Stimulated activated memory B cell treated with anti-CD40 and anti-IgM and Interleukin-4, amounts not matched to agents 10 μg/mL and 1 μg/mL and 100 μg/mL, for 72 hours (primary cell): ENCODE measurements at regions not wholly inside any gene's neighbourhood (a gene's known extent, or its start where the extent isn't known, plus 50 kb on each side); places are given as distances from the start of the nearest gene placed in this dataset.
"Not testable (repeated sequence)": the region's sequence is repeated elsewhere in the genome, so short reads cannot be mapped to it uniquely, and the experiment has no call there.

Experiments used
- ATAC-seq: fragments of 150-1000 bp; cut with Tn5 transposase; 2 replicates; pipeline ENCODE4 v1.10.0; 2021
- H3K27ac Mint-ChIP-seq: one replicate; pipeline ENCODE4 v1.8.0; 2022; ENCODE audit warnings: mild to moderate bottlenecking, mixed read lengths
- H3K27me3 Mint-ChIP-seq: one replicate; pipeline ENCODE4 v1.8.0; 2022; ENCODE audit warnings: mixed read lengths
- H3K36me3 Mint-ChIP-seq: one replicate; pipeline ENCODE4 v1.8.0; 2022; ENCODE audit warnings: mixed read lengths
- H3K4me1 Mint-ChIP-seq: one replicate; pipeline ENCODE4 v1.8.0; 2022; ENCODE audit warnings: mixed read lengths
- H3K4me3 Mint-ChIP-seq: one replicate; pipeline ENCODE4 v1.8.0; 2022; ENCODE audit warnings: mild to moderate bottlenecking, moderate library complexity, mixed read lengths
- H3K9me3 Mint-ChIP-seq: one replicate; pipeline ENCODE4 v1.8.0; 2022; ENCODE audit warnings: mixed read lengths

DNA sequence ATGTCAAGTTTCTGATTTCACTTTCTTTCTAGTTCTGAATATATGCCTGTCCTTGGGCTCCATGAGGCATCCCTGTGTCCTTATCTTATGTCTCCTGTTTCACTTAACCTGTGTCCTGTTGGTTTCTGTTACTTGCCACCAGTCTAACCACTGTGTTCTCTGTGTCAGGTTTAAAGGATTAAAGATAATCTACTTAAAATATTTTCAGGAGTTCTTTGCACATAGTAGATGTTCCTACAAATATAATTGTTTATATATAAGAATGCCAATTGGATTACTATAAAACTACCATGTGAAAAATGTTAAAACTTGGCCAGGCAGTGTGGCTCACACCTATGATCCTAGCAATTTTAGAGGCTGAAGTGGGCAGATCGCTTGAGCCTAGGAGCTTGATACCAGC lies 406.4 kb downstream of the CCER1 start:
- ATAC-seq = no peak
- H3K36me3 Mint-ChIP-seq = no peaks in the 10 kb centered on the region
- no peak overlapping the region for H3K27ac Mint-ChIP-seq
- H3K9me3 Mint-ChIP-seq = no peaks in the 10 kb centered on the region
- no peak overlapping the region for H3K4me3 Mint-ChIP-seq
- no peaks in the 10 kb centered on the region for H3K4me1 Mint-ChIP-seq
- H3K27me3 Mint-ChIP-seq = no peaks in the 10 kb centered on the region

DNA sequence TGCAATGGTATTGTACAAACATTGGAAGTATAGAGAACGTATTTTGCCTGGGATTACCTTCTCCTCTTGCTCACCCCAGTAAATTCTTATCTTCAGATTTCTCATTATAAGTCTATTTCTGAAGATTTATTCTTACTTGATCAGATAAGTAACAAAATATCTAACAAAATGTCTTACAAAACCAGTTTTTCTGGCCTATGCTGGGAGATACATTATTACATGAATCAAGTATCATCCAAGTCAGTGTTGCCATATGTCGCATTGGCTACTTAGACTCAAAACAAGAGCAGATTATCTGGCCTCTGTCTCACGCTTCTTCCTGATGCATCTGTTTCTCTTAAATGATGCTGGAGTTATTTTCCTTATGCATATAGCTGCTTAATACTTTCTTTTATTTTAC lies 408.5 kb downstream of the CCER1 start:
- H3K4me1 Mint-ChIP-seq = no peaks in the 10 kb centered on the region
- H3K27me3 Mint-ChIP-seq = no peaks in the 10 kb centered on the region
- no peaks in the 10 kb centered on the region for H3K36me3 Mint-ChIP-seq
- no peaks in the 10 kb centered on the region for H3K9me3 Mint-ChIP-seq
- ATAC-seq = no peak
- no peak overlapping the region for H3K4me3 Mint-ChIP-seq
- no peak overlapping the region for H3K27ac Mint-ChIP-seq

DNA sequence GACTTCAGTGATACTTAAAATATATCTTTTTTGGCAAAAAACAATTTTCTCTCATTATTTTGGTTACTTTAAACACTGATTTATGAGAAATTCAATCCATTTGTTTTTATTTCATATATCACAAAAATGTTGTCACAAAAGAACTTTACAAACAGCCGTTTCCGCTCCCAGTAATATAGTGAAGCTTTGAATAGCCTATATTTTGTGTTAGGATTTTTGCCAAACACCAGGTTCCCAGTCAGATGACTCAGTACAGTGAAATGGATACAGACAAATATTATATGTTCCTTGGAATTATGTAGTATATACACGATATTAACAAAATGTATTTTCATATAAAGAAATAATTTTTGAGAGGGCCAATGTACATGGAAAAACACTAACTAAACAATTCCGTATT lies 411.1 kb downstream of the CCER1 start:
- Mint-ChIP-seq H3K4me3 (no peak overlapping the region), H3K36me3 (no peaks in the 10 kb centered on the region), H3K27ac (no peak overlapping the region), H3K4me1 (no peaks in the 10 kb centered on the region), H3K9me3 (no peaks in the 10 kb centered on the region), H3K27me3 (no peaks in the 10 kb centered on the region)
- no peak for ATAC-seq

DNA sequence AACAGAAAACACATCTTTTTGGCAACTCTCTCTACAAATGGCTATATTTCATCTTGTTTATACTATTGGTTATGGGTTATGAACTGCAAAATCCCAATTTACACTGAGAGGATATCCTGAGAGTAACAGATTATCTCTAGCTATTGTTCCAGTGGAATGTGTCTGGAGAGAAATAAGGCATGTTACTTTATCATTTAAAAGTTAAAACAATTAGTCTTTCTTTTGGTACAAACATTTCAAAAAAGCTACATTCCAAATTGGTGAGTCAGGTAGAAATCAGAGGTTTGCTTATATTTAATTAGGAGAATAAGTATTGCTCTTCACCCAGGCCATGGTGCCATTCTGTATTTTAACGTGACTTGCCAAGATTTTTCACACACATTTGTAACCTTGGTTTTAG lies 411.6 kb downstream of the CCER1 start:
- no peak overlapping the region for H3K27ac Mint-ChIP-seq
- no peaks in the 10 kb centered on the region for H3K27me3 Mint-ChIP-seq
- no peak overlapping the region for H3K4me3 Mint-ChIP-seq
- H3K4me1 Mint-ChIP-seq = no peaks in the 10 kb centered on the region
- no peak for ATAC-seq
- no peaks in the 10 kb centered on the region for H3K36me3 Mint-ChIP-seq
- no peaks in the 10 kb centered on the region for H3K9me3 Mint-ChIP-seq

DNA sequence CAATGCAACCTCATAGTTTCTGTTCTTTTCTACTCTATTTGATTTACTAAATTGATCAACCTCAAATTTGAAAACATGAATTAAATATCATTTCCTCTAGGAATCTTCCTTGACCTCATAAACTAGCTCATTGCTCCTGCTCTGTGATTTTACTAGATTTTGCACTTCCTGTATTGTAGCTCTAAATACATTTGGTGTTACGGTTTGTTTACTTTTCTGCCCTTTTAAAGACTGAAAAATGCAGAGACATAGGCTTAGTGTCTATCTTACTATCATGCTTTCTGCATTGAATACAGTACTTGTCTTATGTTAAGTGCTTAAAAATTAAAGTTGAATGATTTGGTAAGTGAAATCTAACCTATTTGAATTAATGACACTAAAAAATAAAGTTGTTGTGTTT lies 412.1 kb downstream of the CCER1 start:
- not testable (repeated sequence) for H3K9me3 Mint-ChIP-seq, H3K36me3 Mint-ChIP-seq, ATAC-seq, H3K27ac Mint-ChIP-seq, H3K4me1 Mint-ChIP-seq, H3K4me3 Mint-ChIP-seq, H3K27me3 Mint-ChIP-seq

DNA sequence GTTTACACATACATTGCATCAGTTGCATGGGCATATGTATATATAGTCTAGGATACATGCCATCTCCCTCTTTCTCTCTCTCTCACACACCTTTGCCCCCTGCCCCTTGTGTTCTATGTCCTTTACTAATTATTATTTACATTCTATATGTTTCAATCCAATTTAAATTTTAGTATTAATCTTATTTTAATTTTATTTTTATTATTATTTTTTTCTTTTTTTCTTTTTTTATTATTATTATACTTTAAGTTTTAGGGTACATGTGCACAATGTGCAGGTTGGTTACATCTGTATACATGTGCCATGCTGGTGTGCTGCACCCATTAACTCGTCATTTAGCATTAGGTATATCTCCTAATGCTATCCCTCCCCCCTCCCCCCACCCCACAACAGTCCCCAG lies 421.1 kb downstream of the CCER1 start:
- H3K27me3 Mint-ChIP-seq, H3K4me1 Mint-ChIP-seq, ATAC-seq, H3K4me3 Mint-ChIP-seq, H3K9me3 Mint-ChIP-seq, H3K36me3 Mint-ChIP-seq, H3K27ac Mint-ChIP-seq: not testable (repeated sequence)

DNA sequence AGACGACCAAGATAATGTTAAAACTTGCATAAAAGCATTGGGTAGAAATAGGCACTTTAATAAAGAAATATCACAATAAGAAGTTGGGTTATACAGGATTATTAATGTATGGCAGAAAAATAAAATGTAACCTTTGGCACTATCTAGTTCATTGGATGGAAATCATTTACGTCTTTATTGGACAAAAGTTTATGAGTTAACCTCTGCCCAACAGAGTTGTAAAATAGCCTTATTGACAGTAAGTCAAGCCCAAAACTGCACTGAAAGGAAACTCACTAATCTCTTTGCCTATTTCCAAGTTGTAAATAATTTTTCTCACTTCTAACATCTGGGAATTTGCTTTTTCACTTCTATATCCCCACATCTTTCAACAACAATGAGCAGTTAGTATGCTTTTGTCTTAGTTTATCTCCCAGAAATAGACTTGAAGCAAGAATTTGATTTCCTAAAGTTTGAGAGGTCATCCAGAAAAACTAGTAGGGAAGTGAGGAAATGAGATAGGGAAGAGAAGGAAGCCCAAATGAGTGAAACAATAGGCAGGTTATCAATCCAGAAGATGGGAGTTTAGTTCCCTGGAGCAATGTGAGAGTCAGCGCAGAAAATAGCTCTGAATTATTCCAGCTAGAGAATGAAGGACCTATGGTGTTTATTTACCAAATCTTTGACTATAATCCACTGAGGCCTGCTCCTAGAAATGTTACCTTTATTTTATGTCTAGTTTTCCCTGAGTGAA lies 434.8 kb downstream of the CCER1 start:
- no peak for ATAC-seq
- Mint-ChIP-seq H3K27ac (no peak overlapping the region), H3K36me3 (no peaks in the 10 kb centered on the region), H3K4me1 (peaks cover 5% of the 10 kb centered on the region), H3K27me3 (no peaks in the 10 kb centered on the region), H3K4me3 (no peak overlapping the region), H3K9me3 (no peaks in the 10 kb centered on the region)

DNA sequence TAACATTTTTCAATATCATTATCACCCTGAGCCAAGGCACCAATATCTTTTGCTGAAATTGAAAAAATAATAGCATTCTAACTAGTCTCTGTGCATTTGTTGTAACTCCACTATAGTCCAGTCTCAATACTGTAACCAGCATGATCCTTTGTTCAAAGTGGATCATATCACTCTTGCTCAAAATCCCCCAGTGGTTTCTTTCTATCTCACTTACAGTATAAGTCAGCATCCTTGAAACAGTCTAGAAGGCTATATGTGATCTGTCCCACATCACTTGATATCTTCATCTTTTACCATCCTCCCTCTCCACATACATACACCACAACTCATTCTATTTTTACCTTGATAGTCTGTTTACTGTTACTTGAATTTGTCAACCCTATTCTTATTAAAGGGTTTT lies 435.7 kb downstream of the CCER1 start:
- no peak overlapping the region for H3K27ac Mint-ChIP-seq
- H3K36me3 Mint-ChIP-seq = no peaks in the 10 kb centered on the region
- no peaks in the 10 kb centered on the region for H3K9me3 Mint-ChIP-seq
- peaks cover 8% of the 10 kb centered on the region for H3K4me1 Mint-ChIP-seq
- no peak overlapping the region for H3K4me3 Mint-ChIP-seq
- H3K27me3 Mint-ChIP-seq = no peaks in the 10 kb centered on the region
- no peak for ATAC-seq

DNA sequence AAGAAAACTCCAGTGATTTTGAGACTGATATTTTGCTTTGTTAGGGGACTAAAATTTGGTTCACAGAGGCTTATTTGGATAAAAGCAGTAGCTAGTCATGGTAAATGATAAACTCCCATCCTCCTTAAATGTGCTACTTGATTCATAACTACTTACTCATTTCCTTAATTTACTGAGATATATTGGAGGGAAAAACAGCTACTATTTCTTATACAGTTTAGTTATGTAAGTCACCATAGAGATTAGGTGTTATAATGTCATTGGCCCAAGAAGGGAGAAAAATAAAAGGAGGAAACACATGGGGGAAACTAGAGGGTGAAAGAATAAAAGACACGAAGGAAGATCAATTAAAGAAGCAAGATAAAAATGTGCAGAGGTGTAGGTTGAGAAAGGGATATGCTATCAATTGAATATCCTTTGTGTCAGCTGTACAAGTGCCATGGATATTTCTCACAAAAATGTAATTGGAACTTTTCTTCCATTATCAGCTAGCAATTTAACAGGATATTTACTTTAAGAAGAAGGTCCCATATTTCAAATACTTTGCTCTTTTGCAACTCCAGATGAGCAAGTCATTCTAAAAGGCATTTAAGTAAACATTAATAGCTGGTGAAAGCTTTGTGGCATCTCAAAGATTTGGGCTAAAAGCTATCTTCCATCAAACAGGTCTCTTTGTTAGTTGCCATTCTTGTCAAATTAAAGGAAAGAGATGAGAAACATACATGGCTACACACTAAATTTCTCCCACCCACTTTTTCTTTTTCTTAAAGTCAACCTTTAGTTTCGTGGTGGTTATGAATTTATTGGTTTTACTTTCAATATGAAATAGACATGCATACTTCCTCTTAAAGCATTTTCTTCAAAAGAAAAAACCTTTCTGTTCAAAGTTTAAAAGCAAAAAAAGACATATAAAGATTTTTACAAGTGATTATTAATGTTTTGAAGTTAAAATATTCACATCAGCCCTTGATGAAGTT lies 439.5 kb downstream of the CCER1 start:
- Mint-ChIP-seq H3K9me3 (no peaks in the 10 kb centered on the region), H3K4me1 (peaks cover 8% of the 10 kb centered on the region), H3K27me3 (no peaks in the 10 kb centered on the region), H3K36me3 (no peaks in the 10 kb centered on the region), H3K4me3 (no peak overlapping the region), H3K27ac (no peak overlapping the region)
- no peak for ATAC-seq

DNA sequence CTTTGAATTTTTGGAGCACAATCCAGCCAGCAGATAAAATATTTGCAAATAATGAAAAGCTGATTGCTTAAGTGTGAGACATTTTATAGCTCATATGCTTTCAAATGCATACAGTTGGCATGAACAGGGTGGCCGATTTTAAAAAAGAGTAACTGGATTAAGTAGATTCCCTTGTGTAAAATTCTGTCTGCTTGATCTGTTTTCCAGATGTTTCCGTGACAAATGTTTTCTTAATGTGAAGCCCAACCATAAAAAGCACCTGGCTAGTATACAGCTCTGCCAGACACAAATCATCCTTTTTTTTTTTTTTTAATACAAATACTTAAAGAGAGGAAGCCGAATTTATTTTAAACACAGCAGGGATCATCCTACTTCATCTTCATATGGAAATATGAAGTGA lies 440.7 kb downstream of the CCER1 start:
- Mint-ChIP-seq H3K27me3 (no peaks in the 10 kb centered on the region), H3K4me3 (no peak overlapping the region), H3K36me3 (no peaks in the 10 kb centered on the region), H3K4me1 (peaks cover 8% of the 10 kb centered on the region), H3K9me3 (no peaks in the 10 kb centered on the region), H3K27ac (no peak overlapping the region)
- no peak for ATAC-seq

DNA sequence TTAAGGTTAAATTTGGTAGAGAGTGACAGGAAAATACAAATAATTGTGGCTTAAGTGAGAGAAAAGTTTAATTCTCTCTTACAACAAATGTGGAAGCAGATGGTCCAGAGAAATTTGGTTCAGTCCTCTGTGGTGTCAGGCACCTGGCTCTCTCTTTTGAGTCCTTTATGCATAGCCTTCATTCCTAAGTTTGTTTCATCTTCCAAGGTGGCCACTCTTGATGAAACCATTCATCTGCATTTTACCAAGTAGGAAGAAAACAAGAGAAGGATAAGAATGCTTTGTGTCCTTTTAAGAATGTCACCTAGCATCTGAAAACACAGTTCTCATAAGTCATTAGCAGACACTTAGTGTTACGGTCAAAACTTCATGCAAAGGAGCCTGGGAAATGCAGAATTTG lies 442.5 kb downstream of the CCER1 start:
- H3K27ac Mint-ChIP-seq = no peak overlapping the region
- H3K27me3 Mint-ChIP-seq = no peaks in the 10 kb centered on the region
- peaks cover 8% of the 10 kb centered on the region for H3K4me1 Mint-ChIP-seq
- no peaks in the 10 kb centered on the region for H3K36me3 Mint-ChIP-seq
- H3K4me3 Mint-ChIP-seq = no peak overlapping the region
- ATAC-seq = no peak
- H3K9me3 Mint-ChIP-seq = no peaks in the 10 kb centered on the region

DNA sequence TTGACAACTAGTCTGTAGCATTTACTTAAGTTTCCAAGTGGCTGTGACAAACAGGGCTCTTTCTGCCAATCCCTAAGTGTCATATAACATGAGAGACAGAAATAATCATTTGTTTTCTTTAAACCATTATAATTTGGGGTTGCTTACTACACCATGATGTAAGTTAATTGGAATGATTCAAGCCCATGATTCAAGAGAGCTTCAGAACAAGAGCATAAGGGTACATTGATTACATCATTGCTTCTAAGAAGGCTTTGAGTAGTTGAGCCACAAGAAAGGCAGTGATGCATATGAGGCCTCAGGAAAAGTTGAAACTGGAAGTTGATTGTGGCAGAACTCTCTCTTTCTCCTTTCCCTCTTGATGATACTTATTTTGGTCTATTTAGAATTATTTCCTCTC lies 444.0 kb downstream of the CCER1 start:
- Mint-ChIP-seq H3K27me3 (no peaks in the 10 kb centered on the region), H3K9me3 (no peaks in the 10 kb centered on the region), H3K27ac (no peak overlapping the region), H3K4me3 (no peak overlapping the region), H3K4me1 (peaks cover 8% of the 10 kb centered on the region), H3K36me3 (no peaks in the 10 kb centered on the region)
- ATAC-seq = no peak

DNA sequence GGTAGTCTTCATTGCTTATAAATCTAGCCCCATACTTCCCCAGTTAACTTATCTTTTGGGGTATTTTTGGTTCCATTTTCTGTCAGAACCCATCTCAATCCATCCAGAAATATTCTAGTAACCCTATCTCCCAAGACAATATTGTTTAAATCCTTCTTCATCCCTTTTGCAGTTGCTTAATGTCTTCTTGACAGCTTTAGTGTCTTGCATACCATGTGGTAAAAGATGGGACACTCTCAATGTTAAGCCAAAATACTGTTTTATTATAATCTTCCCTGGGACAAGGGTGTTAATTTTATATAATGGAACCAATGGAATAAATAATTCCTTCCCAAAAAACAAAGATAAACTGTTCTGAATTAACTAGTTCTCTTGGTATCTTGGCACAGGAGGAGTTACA lies 450.2 kb downstream of the CCER1 start:
- Mint-ChIP-seq H3K4me1 (no peaks in the 10 kb centered on the region), H3K36me3 (no peaks in the 10 kb centered on the region), H3K4me3 (no peak overlapping the region), H3K27me3 (no peaks in the 10 kb centered on the region), H3K9me3 (no peaks in the 10 kb centered on the region), H3K27ac (no peak overlapping the region)
- no peak for ATAC-seq

DNA sequence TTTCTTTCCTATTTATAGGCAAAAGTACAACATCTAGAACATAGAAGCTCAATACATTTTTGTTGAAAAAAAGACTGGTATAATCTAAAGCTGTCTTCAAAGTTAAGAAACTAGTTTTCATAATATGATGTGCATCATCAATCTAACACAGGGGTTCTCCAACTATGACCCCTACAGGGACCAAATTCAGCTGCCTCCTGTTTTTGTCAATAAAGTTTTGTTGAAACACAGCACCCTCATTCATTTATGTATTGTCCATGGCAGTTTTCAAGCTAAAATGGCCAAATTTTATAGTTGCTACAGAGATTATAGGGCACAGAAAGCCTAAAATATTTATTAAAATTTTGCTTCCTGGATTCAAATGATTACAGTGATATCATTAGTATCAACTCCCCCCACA lies 452.9 kb downstream of the CCER1 start:
- no peaks in the 10 kb centered on the region for H3K36me3 Mint-ChIP-seq
- no peaks in the 10 kb centered on the region for H3K27me3 Mint-ChIP-seq
- no peaks in the 10 kb centered on the region for H3K4me1 Mint-ChIP-seq
- no peaks in the 10 kb centered on the region for H3K9me3 Mint-ChIP-seq
- no peak overlapping the region for H3K4me3 Mint-ChIP-seq
- no peak overlapping the region for H3K27ac Mint-ChIP-seq
- ATAC-seq = no peak

DNA sequence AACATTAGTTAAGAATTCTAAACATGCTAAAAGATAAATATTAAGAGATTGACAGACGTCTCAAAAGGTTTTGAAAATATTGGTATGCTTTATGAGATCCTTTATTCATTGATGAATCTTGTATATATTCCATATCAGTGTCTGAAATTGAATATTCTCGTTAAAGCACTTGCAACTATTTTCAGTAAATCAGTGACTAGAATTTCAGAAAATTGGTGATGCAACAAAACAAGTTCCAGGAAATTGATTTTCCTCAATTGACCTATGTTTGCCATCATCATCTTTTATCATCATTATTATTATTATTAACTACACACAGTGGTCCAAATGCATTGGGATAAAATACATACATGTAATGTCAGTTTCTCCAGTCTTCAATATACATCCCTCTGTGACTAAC lies 453.6 kb downstream of the CCER1 start:
- H3K27ac Mint-ChIP-seq = no peak overlapping the region
- no peaks in the 10 kb centered on the region for H3K36me3 Mint-ChIP-seq
- no peak for ATAC-seq
- H3K4me1 Mint-ChIP-seq = no peaks in the 10 kb centered on the region
- H3K27me3 Mint-ChIP-seq = no peaks in the 10 kb centered on the region
- no peaks in the 10 kb centered on the region for H3K9me3 Mint-ChIP-seq
- H3K4me3 Mint-ChIP-seq = no peak overlapping the region

DNA sequence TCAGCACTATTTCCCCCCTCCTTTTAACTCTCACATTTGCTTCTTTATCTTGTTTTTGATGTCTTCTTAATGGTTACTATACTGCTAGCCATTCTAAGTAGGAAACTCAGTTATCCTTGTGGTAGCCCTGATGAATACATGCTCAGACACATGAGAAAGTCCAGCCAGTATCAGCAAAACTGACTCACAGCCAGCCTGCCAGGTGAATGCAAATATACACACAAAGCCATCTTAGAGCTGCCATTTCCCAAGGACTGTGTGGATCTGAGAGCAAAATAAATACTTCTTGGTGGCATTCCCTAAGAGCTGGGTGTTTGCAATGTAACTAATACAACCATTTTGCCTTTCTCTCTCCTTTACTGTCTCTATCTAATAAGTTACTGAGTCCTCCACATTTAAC lies 455.2 kb downstream of the CCER1 start:
- Mint-ChIP-seq H3K27ac (no peak overlapping the region), H3K4me3 (no peak overlapping the region), H3K36me3 (no peaks in the 10 kb centered on the region), H3K9me3 (no peaks in the 10 kb centered on the region), H3K27me3 (no peaks in the 10 kb centered on the region), H3K4me1 (no peaks in the 10 kb centered on the region)
- ATAC-seq = no peak
